Naive thymus-derived CD4-positive, alpha-beta T cell (primary cell): ENCODE measurements at regions not wholly inside any gene's neighbourhood (a gene's known extent, or its start where the extent isn't known, plus 50 kb on each side); places are given as distances from the start of the nearest gene placed in this dataset.

ENCODE experiments used
- ATAC-seq: fragments of 150-1000 bp; cut with Tn5 transposase; 2 replicates; pipeline ENCODE4 v1.10.0; 2021; ENCODE audit warnings: mild to moderate bottlenecking, moderate library complexity
- CTCF ChIA-PET: fragments of 350-600 bp; sonication (Branson Sonifier 250); formaldehyde crosslinking; loops from one replicate; lab custom pipeline; 2021; ENCODE audit warnings: antibody characterized with exemption; lab: Charles Lee
- POLR2A ChIA-PET: fragments of 350-600 bp; sonication (Branson Sonifier 250); formaldehyde crosslinking; loops from one replicate; lab custom pipeline; 2021; ENCODE audit warnings: antibody characterized with exemption, inconsistent platforms; lab: Charles Lee
- DNase-seq, 9 donors: peaks; one replicate each; pipeline versions ENCODE4 v3.0.0 to v3.0.0-alpha.2; 2020 to 2022; ENCODE audit warnings: mixed read lengths in 1 of 9
- H3K27ac ChIP-seq: one replicate; pipeline ENCODE4 v1.7.0; 2013; ENCODE audit warnings: mild to moderate bottlenecking, low read depth, low read length, moderate library complexity
- H3K27me3 ChIP-seq, 2 donors: one replicate each; pipeline ENCODE4 v1.7.0; 2013; ENCODE audit warnings: low read length in 2 of 2, mild to moderate bottlenecking in 2 of 2, moderate library complexity in 2 of 2; ENCODE audit not compliant: control insufficient read depth in 2 of 2, insufficient read depth in 2 of 2
- H3K36me3 ChIP-seq, 3 experiments: 1 replicate in 2 of 3; 2 replicates in 1 of 3; pipeline ENCODE4 v1.7.0; 2013; ENCODE audit warnings: low read length in 3 of 3, mild to moderate bottlenecking in 3 of 3, moderate library complexity in 1 of 3; ENCODE audit not compliant: insufficient read depth in 3 of 3, control insufficient read depth in 2 of 3
- H3K4me1 ChIP-seq, 2 donors: one replicate each; pipeline ENCODE4 v1.7.0; 2013; ENCODE audit warnings: low read length in 2 of 2, mild to moderate bottlenecking in 2 of 2, moderate library complexity in 1 of 2; ENCODE audit not compliant: control insufficient read depth in 2 of 2, insufficient read depth in 2 of 2
- H3K4me3 ChIP-seq: 2 replicates; pipeline ENCODE4 v1.7.0; 2013; ENCODE audit warnings: mild to moderate bottlenecking, low read length
- H3K9me3 ChIP-seq, 3 experiments: 1 replicate in 2 of 3; 2 replicates in 1 of 3; pipeline ENCODE4 v1.7.0; 2013; ENCODE audit warnings: low read length in 3 of 3; ENCODE audit not compliant: control insufficient read depth in 2 of 3
- H3K27ac Mint-ChIP-seq, 9 donors: one replicate each; pipeline ENCODE4 v1.8.0; 2020 to 2022; ENCODE audit warnings: mixed read lengths in 9 of 9, mild to moderate bottlenecking in 8 of 9, moderate library complexity in 5 of 9, inconsistent platforms in 2 of 9
- H3K27me3 Mint-ChIP-seq, 5 donors: one replicate each; pipeline ENCODE4 v1.8.0; 2021 to 2022; ENCODE audit warnings: mixed read lengths in 5 of 5, mild to moderate bottlenecking in 1 of 5
- H3K36me3 Mint-ChIP-seq, 5 donors: one replicate each; pipeline ENCODE4 v1.8.0; 2020 to 2022; ENCODE audit warnings: mixed read lengths in 5 of 5, mild to moderate bottlenecking in 3 of 5, inconsistent platforms in 1 of 5
- H3K4me1 Mint-ChIP-seq, 7 donors: one replicate each; pipeline ENCODE4 v1.8.0; 2020 to 2022; ENCODE audit warnings: mixed read lengths in 7 of 7, mild to moderate bottlenecking in 3 of 7, inconsistent platforms in 1 of 7
- H3K4me3 Mint-ChIP-seq, 10 donors: one replicate each; pipeline ENCODE4 v1.8.0; 2020 to 2022; ENCODE audit warnings: mild to moderate bottlenecking in 10 of 10, mixed read lengths in 10 of 10, moderate library complexity in 6 of 10, inconsistent platforms in 2 of 10
- H3K9me3 Mint-ChIP-seq, 11 donors: one replicate each; pipeline ENCODE4 v1.8.0; 2020 to 2022; ENCODE audit warnings: mixed read lengths in 11 of 11, mild to moderate bottlenecking in 4 of 11, inconsistent platforms in 1 of 11, moderate library complexity in 1 of 11
- intact Hi-C, 2 donors: fragments of 100-400 bp; cut with micrococcal nuclease; formaldehyde crosslinking; loops; one replicate each; pipeline ENCODE4 v1.15.1; 2023

DNA sequence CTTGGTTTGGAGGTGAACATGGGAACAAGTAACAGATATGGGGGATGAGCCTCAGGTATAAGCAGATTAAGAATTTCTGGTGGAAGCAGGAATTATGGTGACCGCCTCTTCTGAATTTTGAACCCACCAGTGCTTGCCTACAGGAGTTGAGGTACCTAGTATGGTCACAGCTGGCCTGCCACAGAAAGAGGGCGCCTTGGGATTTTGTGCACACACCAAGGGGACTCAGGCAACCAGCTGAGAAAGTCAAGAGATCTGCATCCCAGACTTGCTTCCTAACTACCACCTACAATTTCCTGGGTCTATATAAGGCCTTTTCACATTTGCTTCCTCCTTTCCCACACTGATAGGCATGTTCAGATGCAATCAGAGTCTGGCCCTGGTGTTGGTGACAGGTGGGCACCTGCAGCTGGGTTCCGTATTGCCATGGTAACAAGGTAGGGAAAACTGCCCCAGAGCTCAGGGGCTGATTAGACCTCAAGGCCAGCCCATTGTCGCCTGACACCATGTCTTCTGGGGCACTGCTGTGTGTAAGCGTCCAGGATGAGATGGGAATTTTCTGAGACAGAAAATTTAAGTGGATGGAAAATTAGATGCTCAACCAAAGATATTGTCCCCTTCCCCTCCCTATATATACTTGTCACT, 75.9 kb upstream of the RASGRF1 start:
- intact Hi-C loops = no loop called here
- Mint-ChIP-seq H3K4me3 (no peak overlapping the region), H3K27me3 (peaks cover 25 to 40% (median 39%) of the 10 kb centered on the region in 5 donors), H3K36me3 (no peaks in the 10 kb centered on the region), H3K4me1 (no peaks in the 10 kb centered on the region), H3K27ac (no peak overlapping the region), H3K9me3 (peaks cover 0 to 4% (median 0%) of the 10 kb centered on the region in 11 donors)
- Histone ChIP-seq H3K4me3 (no peak overlapping the region), H3K27ac (no peak overlapping the region), H3K9me3 (no peaks in the 10 kb centered on the region), H3K36me3 (no peaks in the 10 kb centered on the region), H3K4me1 (no peaks in the 10 kb centered on the region), H3K27me3 (no peaks in the 10 kb centered on the region)
- ChIA-PET POLR2A (no interaction called here), CTCF (no interaction called here)
- DNase-seq (no peak), ATAC-seq (no peak)

DNA sequence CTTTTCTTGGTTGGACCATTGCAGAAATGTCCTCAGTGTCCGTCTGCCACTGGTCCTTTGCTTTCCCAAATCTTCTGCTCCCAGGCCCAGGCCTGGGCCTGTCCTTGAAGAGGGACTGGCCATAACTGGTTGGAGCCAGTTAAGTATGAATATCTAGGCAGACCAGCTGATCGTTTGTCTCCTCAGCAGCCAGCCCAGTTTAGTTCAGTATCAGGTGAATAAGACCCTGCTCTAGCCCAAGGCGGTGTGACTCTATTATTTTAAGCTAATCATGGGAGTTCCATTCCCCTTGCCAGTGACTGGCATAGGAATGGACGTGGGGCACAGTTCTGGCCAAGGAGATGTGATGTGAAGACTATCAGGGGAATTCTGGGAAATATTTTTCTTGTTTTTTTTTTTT, 73.9 kb upstream of the RASGRF1 start:
- Mint-ChIP-seq H3K36me3 (no peaks in the 10 kb centered on the region), H3K9me3 (peaks cover 0 to 4% (median 0%) of the 10 kb centered on the region in 11 donors), H3K27me3 (peaks cover 17 to 30% (median 27%) of the 10 kb centered on the region in 5 donors), H3K4me3 (no peak overlapping the region), H3K27ac (no peak overlapping the region), H3K4me1 (no peaks in the 10 kb centered on the region)
- Histone ChIP-seq H3K4me1 (no peaks in the 10 kb centered on the region), H3K9me3 (no peaks in the 10 kb centered on the region), H3K27me3 (no peaks in the 10 kb centered on the region), H3K36me3 (no peaks in the 10 kb centered on the region), H3K4me3 (no peak overlapping the region), H3K27ac (no peak overlapping the region)
- DNase-seq = no peak
- intact Hi-C loops = no loop called here
- no peak for ATAC-seq
- ChIA-PET CTCF (no interaction called here), POLR2A (no interaction called here)

DNA sequence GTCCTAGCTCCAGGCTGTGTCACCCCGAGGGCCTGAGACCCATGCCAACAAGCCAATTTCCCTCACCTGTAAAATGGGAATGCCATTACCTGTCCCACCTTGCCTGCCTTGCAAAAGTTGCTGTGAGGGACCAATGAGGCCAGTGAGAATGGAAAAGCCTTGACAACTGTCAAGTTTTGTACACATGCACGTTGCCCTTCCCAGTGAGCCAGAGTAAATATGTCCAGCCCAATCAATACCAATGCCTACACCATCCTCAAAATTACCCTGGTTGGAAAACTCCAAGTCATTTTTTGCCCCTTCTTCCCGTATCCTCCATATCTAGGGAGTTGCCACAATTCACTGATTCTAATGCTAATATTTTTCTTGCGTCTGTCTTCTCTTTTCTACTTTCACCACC, 73.5 kb upstream of the RASGRF1 start:
- Mint-ChIP-seq H3K27ac (no peak overlapping the region), H3K36me3 (no peaks in the 10 kb centered on the region), H3K27me3 (peaks cover 15 to 30% (median 24%) of the 10 kb centered on the region in 5 donors), H3K4me3 (no peak overlapping the region), H3K4me1 (no peaks in the 10 kb centered on the region), H3K9me3 (peaks cover 0 to 4% (median 0%) of the 10 kb centered on the region in 11 donors)
- H3K4me3 ChIP-seq = no peak overlapping the region
- no peak overlapping the region for H3K27ac ChIP-seq
- DNase-seq (no peak), ATAC-seq (no peak)
- intact Hi-C loops = no loop called here
- no peaks in the 10 kb centered on the region for H3K4me1 ChIP-seq
- H3K27me3 ChIP-seq = no peaks in the 10 kb centered on the region
- ChIA-PET CTCF (no interaction called here), POLR2A (no interaction called here)
- H3K9me3 ChIP-seq = no peaks in the 10 kb centered on the region
- no peaks in the 10 kb centered on the region for H3K36me3 ChIP-seq

DNA sequence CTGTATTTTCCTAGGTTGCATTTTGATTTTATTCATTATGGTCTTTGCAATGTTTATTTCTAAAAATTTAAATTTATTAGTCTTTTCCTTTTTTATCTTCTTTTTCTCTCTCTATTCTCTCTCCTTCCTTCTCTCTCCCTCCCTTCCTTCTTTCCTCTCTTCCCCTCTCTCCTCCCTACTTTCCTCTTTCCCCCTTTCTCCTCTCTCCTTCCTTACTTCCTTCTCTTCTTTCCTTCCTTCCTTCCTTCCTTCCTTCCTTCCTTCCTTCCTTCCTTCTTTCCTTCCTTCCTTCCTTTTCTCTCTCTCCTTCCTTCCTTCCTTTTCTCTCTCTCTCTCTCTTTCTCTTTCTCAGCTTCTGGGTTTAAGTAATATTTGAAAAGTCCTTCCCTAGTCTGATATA, 72.8 kb upstream of the RASGRF1 start:
- Histone ChIP-seq H3K9me3 (no peaks in the 10 kb centered on the region), H3K4me3 (no peak overlapping the region), H3K27ac (no peak overlapping the region), H3K4me1 (no peaks in the 10 kb centered on the region), H3K27me3 (no peaks in the 10 kb centered on the region), H3K36me3 (no peaks in the 10 kb centered on the region)
- DNase-seq = no peak
- H3K27ac Mint-ChIP-seq = no peak overlapping the region
- H3K27me3 Mint-ChIP-seq = peaks cover 14 to 34% (median 23%) of the 10 kb centered on the region in 5 donors
- no peak for ATAC-seq
- no peaks in the 10 kb centered on the region for H3K36me3 Mint-ChIP-seq
- no peaks in the 10 kb centered on the region for H3K4me1 Mint-ChIP-seq
- POLR2A ChIA-PET = no interaction called here
- CTCF ChIA-PET = no interaction called here
- no peak overlapping the region for H3K4me3 Mint-ChIP-seq
- peaks cover 0 to 4% (median 0%) of the 10 kb centered on the region in 11 donors for H3K9me3 Mint-ChIP-seq
- intact Hi-C loops = no loop called here

DNA sequence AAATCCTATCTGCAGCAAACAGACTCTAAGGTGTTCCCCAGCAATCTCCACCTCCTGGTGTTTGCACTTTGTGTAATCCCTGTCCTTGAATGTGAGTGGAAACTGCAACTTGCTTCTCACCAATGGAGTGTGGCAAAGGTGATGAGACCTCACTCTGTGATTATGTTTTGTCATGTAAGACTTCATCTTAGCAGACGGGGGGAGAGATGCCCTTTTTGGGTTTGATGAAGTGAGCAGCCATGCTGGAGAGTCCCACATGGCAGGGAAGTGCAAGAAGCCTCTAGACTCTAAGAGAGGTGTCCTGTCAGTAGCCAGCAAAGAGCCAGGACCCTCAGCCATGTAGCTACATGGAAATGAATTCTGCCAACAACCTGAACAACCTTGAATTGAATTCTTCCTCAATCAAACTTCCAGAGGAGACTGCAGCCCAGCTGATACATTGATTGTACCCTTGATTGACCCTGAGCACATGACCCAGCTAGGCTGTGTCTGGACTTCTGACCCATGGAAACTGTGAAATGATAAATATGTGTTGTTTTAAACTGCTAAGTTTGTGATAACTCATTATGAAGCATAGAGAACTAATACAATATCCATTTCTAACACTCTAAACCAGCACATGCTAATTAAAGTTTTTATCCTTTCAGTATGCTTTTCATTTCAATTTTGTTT, 71.4 kb upstream of the RASGRF1 start:
- no peak overlapping the region for H3K4me3 ChIP-seq
- POLR2A ChIA-PET = no interaction called here
- H3K9me3 Mint-ChIP-seq = peaks cover 0 to 1% (median 0%) of the 10 kb centered on the region in 11 donors
- H3K27me3 Mint-ChIP-seq = peaks cover 5 to 34% (median 18%) of the 10 kb centered on the region in 5 donors
- ATAC-seq (no peak), DNase-seq (no peak)
- H3K4me1 Mint-ChIP-seq = no peaks in the 10 kb centered on the region
- intact Hi-C loops = no loop called here
- CTCF ChIA-PET = no interaction called here
- no peak overlapping the region for H3K27ac Mint-ChIP-seq
- no peaks in the 10 kb centered on the region for H3K4me1 ChIP-seq
- H3K27ac ChIP-seq = no peak overlapping the region
- H3K36me3 Mint-ChIP-seq = no peaks in the 10 kb centered on the region
- no peaks in the 10 kb centered on the region for H3K36me3 ChIP-seq
- H3K4me3 Mint-ChIP-seq = no peak overlapping the region
- H3K9me3 ChIP-seq = no peaks in the 10 kb centered on the region
- no peaks in the 10 kb centered on the region for H3K27me3 ChIP-seq

DNA sequence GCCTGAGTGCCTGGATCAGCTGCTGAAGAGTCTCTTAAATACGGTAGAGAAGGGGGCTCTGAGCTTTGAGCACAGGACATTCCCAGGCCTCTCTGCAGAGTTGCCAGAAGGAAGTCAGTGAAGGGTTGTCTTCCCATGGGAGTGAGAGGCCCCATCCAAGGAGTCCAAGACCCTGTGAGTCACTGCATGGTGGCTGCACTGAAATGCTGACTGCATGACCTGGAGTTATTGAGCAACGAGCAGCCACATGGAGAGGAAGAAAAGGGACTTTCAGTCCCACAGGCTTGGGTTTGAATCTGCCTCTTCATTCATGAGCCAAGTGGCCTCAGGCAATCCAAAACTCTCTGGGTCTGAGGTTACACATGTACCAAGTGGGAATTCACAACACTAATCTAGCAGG, 69.6 kb upstream of the RASGRF1 start:
- Histone ChIP-seq H3K4me3 (no peak overlapping the region), H3K9me3 (no peaks in the 10 kb centered on the region), H3K36me3 (no peaks in the 10 kb centered on the region), H3K4me1 (no peaks in the 10 kb centered on the region), H3K27ac (no peak overlapping the region), H3K27me3 (no peaks in the 10 kb centered on the region)
- no peak for DNase-seq
- no peaks in the 10 kb centered on the region for H3K4me1 Mint-ChIP-seq
- no peak overlapping the region for H3K4me3 Mint-ChIP-seq
- H3K27ac Mint-ChIP-seq = no peak overlapping the region
- intact Hi-C loops = no loop called here
- H3K36me3 Mint-ChIP-seq = no peaks in the 10 kb centered on the region
- CTCF ChIA-PET = interaction anchor here (0.6 kb wide), 1 partner anchor 20 kb away, joined by 4 read pairs; no protein-coding TSS in a partner anchor
- POLR2A ChIA-PET = no interaction called here
- H3K27me3 Mint-ChIP-seq = peaks cover 5 to 28% (median 11%) of the 10 kb centered on the region in 5 donors
- no peaks in the 10 kb centered on the region for H3K9me3 Mint-ChIP-seq
- ATAC-seq = no peak
